ENCODE measurements at regions not wholly inside any gene's neighbourhood (a gene's known extent, or its start where the extent isn't known, plus 50 kb on each side); places are given as distances from the start of the nearest gene placed in this dataset.
"Not testable (repeated sequence)": the region's sequence is repeated elsewhere in the genome, so short reads cannot be mapped to it uniquely, and the experiment has no call there.

DNA sequence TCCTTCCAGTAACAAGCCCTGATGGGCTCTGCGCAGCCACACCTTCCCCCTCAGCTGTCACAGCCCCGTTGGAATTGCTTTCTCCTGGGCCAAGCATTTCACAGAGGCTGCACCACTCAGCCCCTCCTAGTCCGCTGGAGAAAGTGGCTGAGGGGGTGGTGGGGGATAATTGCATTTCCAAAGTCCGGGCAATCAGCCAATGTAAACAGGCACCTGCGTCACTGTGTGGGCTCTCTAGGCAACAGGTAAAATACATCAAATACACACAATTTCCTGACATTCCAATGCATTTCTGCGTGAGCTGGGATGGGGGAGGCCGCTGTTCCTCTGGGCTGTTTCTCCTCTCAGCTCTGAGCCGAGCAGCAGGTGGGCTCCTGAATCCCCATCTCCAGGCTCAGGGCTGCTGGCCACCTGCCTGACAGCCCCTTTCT lies 281.1 kb downstream of the ADGRD1 start:
- ATAC-seq; intact Hi-C loops (cut with DNase I); H3K9me3 ChIP-seq; H3K36me3 ChIP-seq (ENCODE audit: insufficient read depth in 1 of 2, low read depth in 1 of 2); H3K4me3 ChIP-seq; H3K4me1 ChIP-seq; H3K27me3 ChIP-seq (ENCODE audit: insufficient read depth in 3 of 3, low read length in 2 of 3); H3K27ac ChIP-seq; DNase-seq: not testable (repeated sequence)
- 10 to 12% (median 11%) methylated on average over 4 to 5 of the region's 8 CpGs for WGBS, 3 donors

DNA sequence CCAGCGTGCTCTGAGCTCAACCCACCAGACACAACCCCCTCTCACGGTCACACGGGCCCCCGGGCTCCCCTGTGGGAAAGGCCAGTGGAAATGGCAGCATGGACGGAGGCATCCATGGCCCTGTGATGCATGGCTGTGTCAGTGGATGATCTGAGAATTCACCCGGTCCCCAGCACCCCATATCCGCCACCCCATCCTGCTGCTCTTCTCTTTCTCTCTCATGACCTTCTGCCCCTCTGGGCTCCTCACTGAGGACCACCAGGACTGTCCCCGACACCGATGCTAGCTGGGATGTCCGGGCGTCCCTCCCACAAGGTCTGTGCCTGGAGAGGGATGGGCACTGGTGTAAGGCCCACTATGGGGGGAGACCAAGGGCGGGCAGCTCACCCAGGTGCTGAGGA lies 282.2 kb downstream of the ADGRD1 start:
- ATAC-seq (no peak), DNase-seq (no peak)
- WGBS, 3 donors: 79 to 82% (median 81%) methylated on average over 10 to 12 of the region's 12 CpGs
- Histone ChIP-seq H3K9me3 (no peaks in the 10 kb centered on the region), H3K27ac (no peak overlapping the region), H3K36me3 (ENCODE audit: insufficient read depth in 1 of 2, low read depth in 1 of 2) (no peaks in the 10 kb centered on the region), H3K4me3 (no peak overlapping the region), H3K27me3 (ENCODE audit: insufficient read depth in 3 of 3, low read length in 2 of 3) (no peaks in the 10 kb centered on the region), H3K4me1 (no peaks in the 10 kb centered on the region)
- no peak for TF ChIP-seq CTCF (IDR thresholded peaks at IDR 0.05)
- intact Hi-C loops (cut with DNase I): no loop called here

GRCh38 chr12:131239384-131240094 lies 285.8 kb downstream of the ADGRD1 start:
- no peak overlapping the region for H3K4me3 ChIP-seq
- 80 to 84% (median 84%) methylated on average over 7 of the region's 7 CpGs for WGBS, 3 donors

DNA sequence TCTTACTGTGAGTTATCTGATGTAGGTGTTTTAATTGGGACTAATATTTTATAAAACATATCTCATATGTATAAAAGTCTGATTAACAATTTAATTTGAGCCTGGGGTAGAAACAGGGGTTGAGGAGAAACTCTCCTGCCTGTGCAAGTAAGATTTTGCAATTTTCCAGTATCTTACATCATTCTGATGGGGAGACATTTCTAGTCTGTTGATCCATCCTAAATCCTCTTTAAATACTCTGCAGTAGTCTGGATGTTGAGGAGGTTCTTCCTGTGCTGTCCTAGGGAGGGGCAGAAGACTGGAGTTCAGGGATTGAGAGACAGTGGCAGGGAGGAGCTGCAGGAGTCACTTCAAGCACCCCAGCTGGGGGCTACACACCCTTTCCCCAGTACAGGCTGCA lies 287.8 kb downstream of the ADGRD1 start:
- Histone ChIP-seq H3K4me3 (no peak overlapping the region), H3K27me3 (ENCODE audit: insufficient read depth in 3 of 3, low read length in 2 of 3) (peaks cover 0 to 5% (median 0%) of the 10 kb centered on the region in 3 donors), H3K36me3 (ENCODE audit: insufficient read depth in 1 of 2, low read depth in 1 of 2) (no peaks in the 10 kb centered on the region), H3K27ac (no peak overlapping the region), H3K9me3 (no peaks in the 10 kb centered on the region), H3K4me1 (no peaks in the 10 kb centered on the region)
- intact Hi-C loops (cut with DNase I): no loop called here
- ATAC-seq: no peak
- no peak for DNase-seq
- TF ChIP-seq CTCF (IDR thresholded peaks at IDR 0.05): no peak

More at GRCh38 chr12:131239384-131240094, 285.8 kb downstream of the ADGRD1 start:
- Histone ChIP-seq H3K9me3 (no peaks in the 10 kb centered on the region), H3K4me1 (no peaks in the 10 kb centered on the region), H3K27me3 (ENCODE audit: insufficient read depth in 3 of 3, low read length in 2 of 3) (no peaks in the 10 kb centered on the region), H3K36me3 (ENCODE audit: insufficient read depth in 1 of 2, low read depth in 1 of 2) (no peaks in the 10 kb centered on the region), H3K27ac (no peak overlapping the region)
- ATAC-seq (no peak), DNase-seq (no peak)
- no peak for TF ChIP-seq CTCF (IDR thresholded peaks at IDR 0.05)
- intact Hi-C loops (cut with DNase I): no loop called here

DNA sequence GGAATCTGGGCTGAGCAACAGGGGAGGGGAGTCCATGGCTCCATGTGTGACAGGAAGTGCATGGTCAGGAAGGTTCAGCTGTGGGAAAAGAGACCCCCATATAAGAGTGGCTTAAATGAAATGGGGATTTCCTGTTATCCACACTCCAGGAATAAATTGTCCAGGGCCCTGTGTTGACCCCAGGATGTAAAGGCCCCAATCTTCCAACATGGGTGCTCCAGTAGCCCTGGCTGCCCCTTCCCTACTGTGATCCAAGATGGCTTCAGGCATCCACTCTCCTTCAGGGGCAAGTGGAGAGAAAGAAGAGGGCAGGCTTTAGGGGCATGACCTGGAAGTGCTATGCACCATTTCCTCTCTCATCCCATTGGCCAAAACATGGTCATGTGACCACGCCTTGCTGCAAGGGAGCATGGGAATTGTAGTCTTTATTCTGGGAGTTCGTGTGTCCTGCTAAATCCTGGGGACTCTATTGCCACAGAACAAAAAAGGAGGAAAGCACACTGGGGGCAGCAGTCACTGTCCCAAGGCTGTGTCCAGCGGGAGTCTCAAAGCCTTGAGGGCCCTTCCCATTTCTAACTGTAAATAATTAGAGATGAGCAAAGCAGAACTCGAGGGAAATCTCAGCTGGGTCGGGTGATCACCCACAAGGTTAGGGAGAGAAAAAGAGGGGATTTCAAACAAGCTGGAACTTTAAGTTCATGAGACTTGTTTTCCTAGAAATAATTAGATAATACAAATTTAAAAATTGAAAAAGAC lies 289.2 kb downstream of the ADGRD1 start:
- H3K27ac ChIP-seq: no peak overlapping the region
- no peaks in the 10 kb centered on the region for H3K36me3 ChIP-seq (ENCODE audit: insufficient read depth in 1 of 2, low read depth in 1 of 2)
- H3K27me3 ChIP-seq (ENCODE audit: insufficient read depth in 3 of 3, low read length in 2 of 3): peaks cover 0 to 5% (median 0%) of the 10 kb centered on the region in 3 donors
- ATAC-seq: no peak
- no peaks in the 10 kb centered on the region for H3K4me1 ChIP-seq
- no peak overlapping the region for H3K4me3 ChIP-seq
- no peaks in the 10 kb centered on the region for H3K9me3 ChIP-seq
- no peak for TF ChIP-seq CTCF (IDR thresholded peaks at IDR 0.05)
- WGBS, 3 donors: 88 to 90% (median 90%) methylated on average over 5 of the region's 5 CpGs
- DNase-seq: no peak
- intact Hi-C loops (cut with DNase I): no loop called here

GRCh38 chr12:131244157-131244688 lies 290.5 kb downstream of the ADGRD1 start:
- WGBS, 3 donors: 54 to 61% (median 55%) methylated on average over 9 of the region's 15 CpGs
- intact Hi-C loops (cut with DNase I); H3K4me1 ChIP-seq; H3K9me3 ChIP-seq; H3K27me3 ChIP-seq (ENCODE audit: insufficient read depth in 3 of 3, low read length in 2 of 3); H3K4me3 ChIP-seq; DNase-seq; ATAC-seq; H3K27ac ChIP-seq; H3K36me3 ChIP-seq (ENCODE audit: insufficient read depth in 1 of 2, low read depth in 1 of 2): not testable (repeated sequence)

- DNase-seq; H3K4me1 ChIP-seq; H3K9me3 ChIP-seq; H3K27ac ChIP-seq; H3K4me3 ChIP-seq; ATAC-seq; intact Hi-C loops (cut with DNase I); H3K27me3 ChIP-seq (ENCODE audit: insufficient read depth in 3 of 3, low read length in 2 of 3); H3K36me3 ChIP-seq (ENCODE audit: insufficient read depth in 1 of 2, low read depth in 1 of 2): not testable (repeated sequence)
- WGBS, 3 donors: 81 to 84% (median 83%) methylated on average over 6 to 8 of the region's 8 CpGs
Observed at GRCh38 chr12:131245161-131245560, 291.5 kb downstream of the ADGRD1 start.

Data from psoas muscle (tissue), 7 donors.